Mucosa of stomach (tissue), 1 donor: ENCODE measurements at regions not wholly inside any gene's neighbourhood (a gene's known extent, or its start where the extent isn't known, plus 50 kb on each side); places are given as distances from the start of the nearest gene placed in this dataset.

Source experiments
- H3K27me3 ChIP-seq: one replicate; pipeline ENCODE4 v1.7.0; 2013; ENCODE audit warnings: mild to moderate bottlenecking, low read length; ENCODE audit not compliant: control insufficient read depth, insufficient read depth
- H3K36me3 ChIP-seq: one replicate; pipeline ENCODE4 v1.7.0; 2013; ENCODE audit warnings: low read length; ENCODE audit not compliant: control insufficient read depth, insufficient read depth
- H3K4me1 ChIP-seq: one replicate; pipeline ENCODE4 v1.7.0; 2013; ENCODE audit warnings: mild to moderate bottlenecking, low read length; ENCODE audit not compliant: control insufficient read depth, insufficient read depth
- H3K4me3 ChIP-seq: one replicate; pipeline ENCODE4 v1.7.0; 2013; ENCODE audit warnings: low read length
- H3K9ac ChIP-seq: one replicate; pipeline ENCODE4 v1.7.0; 2013; ENCODE audit warnings: mild to moderate bottlenecking, low read length, moderate library complexity
- H3K9me3 ChIP-seq: one replicate; pipeline ENCODE4 v1.7.0; 2013; ENCODE audit warnings: mild to moderate bottlenecking, low read length, moderate library complexity; ENCODE audit not compliant: control insufficient read depth
- donor health status: Pancreatic carcinoma.

GRCh38 chr2:104289651-104290565 is 564.0 kb upstream of the POU3F3 start:
- Histone ChIP-seq H3K4me1 (no peaks in the 10 kb centered on the region), H3K36me3 (no peaks in the 10 kb centered on the region), H3K4me3 (no peak overlapping the region), H3K27me3 (no peaks in the 10 kb centered on the region), H3K9ac (no peak overlapping the region), H3K9me3 (no peaks in the 10 kb centered on the region)

GRCh38 chr2:104290566-104290891 is 563.4 kb upstream of the POU3F3 start:
- no peaks in the 10 kb centered on the region for H3K4me1 ChIP-seq
- no peaks in the 10 kb centered on the region for H3K9me3 ChIP-seq
- no peaks in the 10 kb centered on the region for H3K36me3 ChIP-seq
- H3K27me3 ChIP-seq: no peaks in the 10 kb centered on the region
- no peak overlapping the region for H3K9ac ChIP-seq
- H3K4me3 ChIP-seq: no peak overlapping the region

DNA sequence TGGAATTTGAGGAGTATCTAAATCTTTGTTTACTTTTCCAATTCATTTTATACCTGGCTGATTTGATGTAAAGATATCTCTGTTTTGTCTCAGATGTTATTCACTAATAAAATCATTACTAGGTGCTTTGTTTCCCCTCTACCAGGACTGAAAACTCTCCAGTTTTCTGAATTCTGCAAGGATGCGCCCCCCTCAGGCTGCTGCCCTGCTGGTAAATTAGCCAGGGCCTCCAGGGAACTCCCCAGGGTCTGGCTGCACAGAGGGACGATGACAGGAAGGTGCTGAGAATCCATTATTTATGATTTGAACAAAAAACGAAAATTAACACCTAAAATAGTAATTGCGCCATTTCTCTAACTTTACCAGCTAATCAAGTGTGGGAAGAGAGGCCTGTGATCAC is 541.2 kb upstream of the POU3F3 start:
- Histone ChIP-seq H3K4me3 (no peak overlapping the region), H3K9me3 (no peaks in the 10 kb centered on the region), H3K4me1 (no peaks in the 10 kb centered on the region), H3K36me3 (no peaks in the 10 kb centered on the region), H3K27me3 (no peaks in the 10 kb centered on the region), H3K9ac (no peak overlapping the region)

DNA sequence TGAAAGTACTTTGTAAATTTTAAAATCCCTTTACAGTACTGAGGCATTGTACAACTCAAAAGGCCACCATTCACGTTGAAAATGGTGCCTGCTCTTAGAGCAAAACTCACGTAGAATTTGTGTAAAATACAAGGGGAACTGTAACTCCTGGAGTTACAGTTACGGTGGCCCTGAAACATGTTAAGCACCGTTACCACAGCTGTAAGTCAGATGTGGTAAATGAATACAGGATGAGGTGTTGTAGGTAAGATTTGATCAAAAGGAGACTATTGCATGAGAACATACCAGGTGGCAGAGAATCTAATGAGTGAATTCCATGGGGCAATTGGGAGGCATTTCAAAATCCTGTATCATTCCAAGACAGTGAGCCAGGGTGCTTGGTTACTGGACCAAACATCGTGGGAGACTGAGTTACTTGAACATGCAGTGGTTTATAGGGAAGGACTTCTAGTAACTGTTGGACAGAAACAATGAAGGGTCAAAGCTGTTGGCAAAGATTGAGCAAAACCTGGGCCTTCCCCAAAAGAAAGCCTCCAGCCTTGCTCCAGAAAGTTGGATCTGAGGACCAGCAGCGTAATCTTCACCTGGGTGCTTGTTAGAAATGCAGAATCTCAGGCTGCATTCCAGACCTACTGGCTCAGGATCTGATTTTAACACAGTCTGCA is 535.8 kb upstream of the POU3F3 start:
- H3K9me3 ChIP-seq: no peaks in the 10 kb centered on the region
- H3K9ac ChIP-seq: no peak overlapping the region
- H3K4me1 ChIP-seq: no peaks in the 10 kb centered on the region
- H3K27me3 ChIP-seq: peaks cover 9% of the 10 kb centered on the region
- no peaks in the 10 kb centered on the region for H3K36me3 ChIP-seq
- no peak overlapping the region for H3K4me3 ChIP-seq

GRCh38 chr2:104321116-104321795 is 532.7 kb upstream of the POU3F3 start:
- no peaks in the 10 kb centered on the region for H3K9me3 ChIP-seq
- peaks cover 12% of the 10 kb centered on the region for H3K27me3 ChIP-seq
- no peaks in the 10 kb centered on the region for H3K4me1 ChIP-seq
- no peak overlapping the region for H3K9ac ChIP-seq
- H3K4me3 ChIP-seq: no peak overlapping the region
- H3K36me3 ChIP-seq: no peaks in the 10 kb centered on the region

DNA sequence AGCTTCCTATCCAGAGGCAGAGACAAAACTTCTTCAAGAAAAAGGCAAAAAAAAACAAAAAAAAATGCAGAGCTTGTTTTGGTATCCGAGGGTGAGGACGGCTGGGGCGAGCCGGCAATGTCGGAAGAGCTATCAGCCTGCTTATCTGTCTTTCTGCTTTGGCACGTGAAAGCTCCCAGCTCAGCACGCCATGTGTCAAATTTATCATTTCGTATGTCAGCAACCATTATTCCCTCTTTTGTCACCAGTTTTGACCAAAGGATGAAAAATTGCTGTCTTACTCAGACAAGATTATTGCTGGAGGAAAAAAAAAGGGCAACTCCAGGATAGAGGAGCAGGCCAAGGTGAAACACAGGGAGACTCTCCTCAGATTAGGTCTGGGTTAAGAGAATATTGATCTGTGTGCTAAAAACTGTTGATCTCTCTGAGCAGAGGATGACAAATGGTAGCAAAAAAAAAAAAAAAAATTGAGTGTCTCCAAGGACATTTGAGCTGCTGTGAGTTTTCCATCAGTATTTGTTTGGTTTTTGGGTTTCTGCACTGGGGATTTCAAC is 532.0 kb upstream of the POU3F3 start:
- H3K9ac ChIP-seq: no peak overlapping the region
- H3K4me3 ChIP-seq: no peak overlapping the region

GRCh38 chr2:104332731-104333130 is 521.2 kb upstream of the POU3F3 start:
- Histone ChIP-seq H3K9me3 (no peaks in the 10 kb centered on the region), H3K4me1 (peaks cover 3% of the 10 kb centered on the region), H3K27me3 (no peaks in the 10 kb centered on the region), H3K4me3 (no peak overlapping the region), H3K36me3 (no peaks in the 10 kb centered on the region), H3K9ac (no peak overlapping the region)

More for the DNA sequence above, 532.0 kb upstream of the POU3F3 start:
- Histone ChIP-seq H3K36me3 (no peaks in the 10 kb centered on the region), H3K9me3 (no peaks in the 10 kb centered on the region), H3K27me3 (peaks cover 12% of the 10 kb centered on the region), H3K4me1 (no peaks in the 10 kb centered on the region)

- H3K27me3 ChIP-seq: no peaks in the 10 kb centered on the region
- H3K36me3 ChIP-seq: no peaks in the 10 kb centered on the region
- H3K4me1 ChIP-seq: peaks cover 12% of the 10 kb centered on the region
- H3K9ac ChIP-seq: no peak overlapping the region
- H3K9me3 ChIP-seq: no peaks in the 10 kb centered on the region
- H3K4me3 ChIP-seq: no peak overlapping the region
These were observed 516.0 kb upstream of the POU3F3 start for GRCh38 chr2:104337869-104338268.

- Histone ChIP-seq H3K4me3 (no peak overlapping the region), H3K36me3 (no peaks in the 10 kb centered on the region), H3K4me1 (peaks cover 11% of the 10 kb centered on the region), H3K9ac (no peak overlapping the region), H3K27me3 (no peaks in the 10 kb centered on the region), H3K9me3 (no peaks in the 10 kb centered on the region)
These were observed 513.8 kb upstream of the POU3F3 start for GRCh38 chr2:104340162-104340561.

- no peak overlapping the region for H3K9ac ChIP-seq
- H3K9me3 ChIP-seq: no peaks in the 10 kb centered on the region
- H3K4me3 ChIP-seq: no peak overlapping the region
- H3K36me3 ChIP-seq: no peaks in the 10 kb centered on the region
- no peaks in the 10 kb centered on the region for H3K27me3 ChIP-seq
- H3K4me1 ChIP-seq: peaks cover 11% of the 10 kb centered on the region
These were observed 512.8 kb upstream of the POU3F3 start for GRCh38 chr2:104340879-104341828.

GRCh38 chr2:104344306-104344705 is 509.6 kb upstream of the POU3F3 start:
- Histone ChIP-seq H3K4me3 (no peak overlapping the region), H3K36me3 (no peaks in the 10 kb centered on the region), H3K4me1 (peaks cover 3% of the 10 kb centered on the region), H3K9ac (no peak overlapping the region), H3K27me3 (no peaks in the 10 kb centered on the region), H3K9me3 (no peaks in the 10 kb centered on the region)
